D341Med (cell line): ENCODE measurements at regions not wholly inside any gene's neighbourhood (a gene's known extent, or its start where the extent isn't known, plus 50 kb on each side); places are given as distances from the start of the nearest gene placed in this dataset.

Experiments used
- DNase-seq: peaks from one replicate; pipeline ENCODE4 v3.0.0; 2012; ENCODE audit warnings: low spot score

- no peak for DNase-seq
Observed at GRCh38 chr10:83937161-83937560, 202.1 kb upstream of the GHITM start.

GRCh38 chr10:83937826-83938225, 201.5 kb upstream of the GHITM start:
- DNase-seq = no peak

- DNase-seq = no peak
Observed at GRCh38 chr10:83941189-83941588, 198.1 kb upstream of the GHITM start.

- no peak for DNase-seq
Observed at GRCh38 chr10:83942410-83942809, 196.9 kb upstream of the GHITM start.

- DNase-seq = no peak
Observed at GRCh38 chr10:83943049-83943448, 196.3 kb upstream of the GHITM start.

- no peak for DNase-seq
Observed at GRCh38 chr10:83943920-83944319, 195.4 kb upstream of the GHITM start.

GRCh38 chr10:83945982-83946718, 193.2 kb upstream of the GHITM start:
- DNase-seq = no peak

GRCh38 chr10:83952314-83952713, 187.0 kb upstream of the GHITM start:
- DNase-seq = no peak

GRCh38 chr10:83953589-83953988, 185.7 kb upstream of the GHITM start:
- no peak for DNase-seq

- DNase-seq = no peak
Observed at GRCh38 chr10:83954193-83954799, 185.0 kb upstream of the GHITM start.

- DNase-seq = no peak
Observed at GRCh38 chr10:83955406-83955805, 183.9 kb upstream of the GHITM start.

GRCh38 chr10:83957168-83957947, 182.0 kb upstream of the GHITM start:
- DNase-seq = no peak

GRCh38 chr10:83959328-83959727, 180.0 kb upstream of the GHITM start:
- no peak for DNase-seq

GRCh38 chr10:83960125-83960524, 179.2 kb upstream of the GHITM start:
- no peak for DNase-seq

- DNase-seq = no peak
Observed at GRCh38 chr10:83961620-83962019, 177.7 kb upstream of the GHITM start.

- DNase-seq = no peak
Observed at GRCh38 chr10:83963446-83963845, 175.9 kb upstream of the GHITM start.

- DNase-seq = no peak
Observed at GRCh38 chr10:83965473-83965872, 173.8 kb upstream of the GHITM start.

- DNase-seq = no peak
Observed at GRCh38 chr10:83968052-83968451, 171.3 kb upstream of the GHITM start.

GRCh38 chr10:83978681-83979383, 160.5 kb upstream of the GHITM start:
- DNase-seq = no peak

- no peak for DNase-seq
Observed at GRCh38 chr10:83982812-83983211, 156.5 kb upstream of the GHITM start.

- no peak for DNase-seq
Observed at GRCh38 chr10:83983578-83984255, 155.6 kb upstream of the GHITM start.

- DNase-seq = no peak
Observed at GRCh38 chr10:83984256-83984640, 155.1 kb upstream of the GHITM start.
